DND-41 (cell line): ENCODE measurements at regions not wholly inside any gene's neighbourhood (a gene's known extent, or its start where the extent isn't known, plus 50 kb on each side); places are given as distances from the start of the nearest gene placed in this dataset.

Experiments used
- CTCF ChIP-seq: IDR thresholded peaks from 2 replicates; pipeline ENCODE4 v1.5.1; 2012; ENCODE audit warnings: borderline replicate concordance, low read length, moderate library complexity, mild to moderate bottlenecking; ENCODE audit not compliant: poor library complexity, severe bottlenecking; ENCODE audit errors: extremely low read depth
- EZH2 ChIP-seq: IDR thresholded peaks from 3 replicates; pipeline ENCODE4 v1.6.1; 2012; ENCODE audit warnings: borderline replicate concordance, low read depth, mild to moderate bottlenecking, moderate library complexity, low read length, inconsistent platforms; ENCODE audit not compliant: severe bottlenecking

DNA sequence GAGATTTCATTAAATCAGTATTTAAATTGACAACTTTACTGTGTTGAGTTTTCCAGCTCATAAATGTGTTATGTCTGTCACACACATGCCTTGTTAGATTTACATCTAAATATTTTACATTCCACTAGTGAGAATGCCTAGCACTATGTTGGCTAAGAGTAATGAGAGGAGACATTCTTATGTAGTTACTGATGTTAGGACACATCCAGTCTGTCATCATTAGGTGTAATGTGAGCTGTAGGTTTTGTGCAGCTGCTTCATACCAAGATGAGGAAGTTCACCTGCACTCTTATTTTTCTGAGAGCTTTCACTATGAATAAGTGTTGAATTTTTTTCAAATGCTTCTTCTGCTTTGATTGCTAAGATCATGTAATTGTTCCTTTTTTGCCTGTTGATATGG is 218.0 kb upstream of the IGFBP3 start:
- TF ChIP-seq CTCF (no peak), EZH2 (no peak)
